Peyer's patch (tissue), 4 donors: ENCODE measurements at regions not wholly inside any gene's neighbourhood (a gene's known extent, or its start where the extent isn't known, plus 50 kb on each side); places are given as distances from the start of the nearest gene placed in this dataset.

ENCODE experiments used
- DNase-seq, 3 donors: peaks; one replicate each; pipeline ENCODE4 v3.0.0-alpha.2; 2017 to 2019
- H3K27ac ChIP-seq, 4 donors: fragments of 200-600 bp; sonication (generic); one replicate each; pipeline ENCODE4 v1.5.1; 2016 to 2019
- H3K27me3 ChIP-seq, 2 donors: fragments of 200-600 bp; sonication (generic); one replicate each; pipeline ENCODE4 v1.5.1; 2019
- H3K36me3 ChIP-seq, 3 donors: fragments of 200-600 bp; sonication (generic); one replicate each; pipeline ENCODE4 v1.5.1; 2016 to 2019
- H3K4me1 ChIP-seq, 4 donors: fragments of 200-600 bp; sonication (generic); one replicate each; pipeline ENCODE4 v1.5.1; 2016 to 2019
- H3K4me3 ChIP-seq, 4 donors: fragments of 200-600 bp; sonication (generic); 1 replicate in 3 of 4; 2 replicates in 1 of 4; pipeline ENCODE4 v1.5.1; 2016 to 2019; ENCODE audit warnings: mild to moderate bottlenecking in 1 of 4
- H3K9me3 ChIP-seq, 4 donors: fragments of 200-600 bp; sonication (generic); one replicate each; pipeline ENCODE4 v1.5.1; 2016 to 2019; ENCODE audit warnings: mild to moderate bottlenecking in 1 of 4
- CTCF ChIP-seq, 6 experiments: fragments of 450-650 bp in 4 of 6; fragments of 200-600 bp in 2 of 6; sonication (generic) in 1 of 6; IDR thresholded peaks; one replicate each; pipeline ENCODE4 v1.5.1; 2017 to 2019; ENCODE audit warnings: antibody characterized with exemption in 6 of 6, mild to moderate bottlenecking in 3 of 6, moderate library complexity in 1 of 6
- POLR2A ChIP-seq, 2 donors: fragments of 450-650 bp; IDR thresholded peaks; one replicate each; pipeline ENCODE4 v1.5.1; 2017; ENCODE audit warnings: antibody characterized with exemption in 2 of 2, mild to moderate bottlenecking in 2 of 2, moderate library complexity in 2 of 2

GRCh38 chr4:34921391-34921790 is 1322.9 kb downstream of the ARAP2 start:
- Histone ChIP-seq H3K36me3 (no peaks in the 10 kb centered on the region), H3K4me1 (no peaks in the 10 kb centered on the region), H3K9me3 (no peaks in the 10 kb centered on the region), H3K27me3 (no peaks in the 10 kb centered on the region), H3K27ac (no peak overlapping the region), H3K4me3 (no peak overlapping the region)
- no peak for TF ChIP-seq POLR2A (IDR thresholded peaks at IDR 0.05)
- no peak for TF ChIP-seq CTCF (IDR thresholded peaks at IDR 0.05)
- no peak for DNase-seq

- TF ChIP-seq POLR2A (IDR thresholded peaks at IDR 0.05) (no peak), CTCF (IDR thresholded peaks at IDR 0.05) (no peak)
- Histone ChIP-seq H3K27me3 (no peaks in the 10 kb centered on the region), H3K4me1 (no peaks in the 10 kb centered on the region), H3K27ac (no peak overlapping the region), H3K36me3 (no peaks in the 10 kb centered on the region), H3K9me3 (no peaks in the 10 kb centered on the region), H3K4me3 (no peak overlapping the region)
- DNase-seq: no peak
These were observed 1322.0 kb downstream of the ARAP2 start for GRCh38 chr4:34922325-34922724.

- Histone ChIP-seq H3K4me3 (no peak overlapping the region), H3K36me3 (no peaks in the 10 kb centered on the region), H3K27me3 (no peaks in the 10 kb centered on the region), H3K27ac (no peak overlapping the region), H3K4me1 (no peaks in the 10 kb centered on the region), H3K9me3 (no peaks in the 10 kb centered on the region)
- TF ChIP-seq POLR2A (IDR thresholded peaks at IDR 0.05) (no peak), CTCF (IDR thresholded peaks at IDR 0.05) (no peak)
- no peak for DNase-seq
These were observed 1311.7 kb downstream of the ARAP2 start for GRCh38 chr4:34932591-34932990.

GRCh38 chr4:34935739-34936138 is 1308.6 kb downstream of the ARAP2 start:
- Histone ChIP-seq H3K27me3 (no peaks in the 10 kb centered on the region), H3K4me1 (no peaks in the 10 kb centered on the region), H3K4me3 (no peak overlapping the region), H3K27ac (no peak overlapping the region), H3K9me3 (peaks cover 0 to 3% (median 0%) of the 10 kb centered on the region in 4 donors), H3K36me3 (no peaks in the 10 kb centered on the region)
- DNase-seq: no peak
- TF ChIP-seq POLR2A (IDR thresholded peaks at IDR 0.05): no peak
- TF ChIP-seq CTCF (IDR thresholded peaks at IDR 0.05): no peak

GRCh38 chr4:34939073-34939472 is 1305.2 kb downstream of the ARAP2 start:
- no peaks in the 10 kb centered on the region for H3K4me1 ChIP-seq
- TF ChIP-seq POLR2A (IDR thresholded peaks at IDR 0.05): no peak
- no peak for TF ChIP-seq CTCF (IDR thresholded peaks at IDR 0.05)
- H3K27me3 ChIP-seq: no peaks in the 10 kb centered on the region
- no peak overlapping the region for H3K4me3 ChIP-seq
- H3K36me3 ChIP-seq: no peaks in the 10 kb centered on the region
- peaks cover 0 to 3% (median 0%) of the 10 kb centered on the region in 4 donors for H3K9me3 ChIP-seq
- H3K27ac ChIP-seq: no peak overlapping the region
- DNase-seq: no peak

- Histone ChIP-seq H3K27me3 (no peaks in the 10 kb centered on the region), H3K4me1 (no peaks in the 10 kb centered on the region), H3K27ac (no peak overlapping the region), H3K36me3 (no peaks in the 10 kb centered on the region), H3K4me3 (no peak overlapping the region), H3K9me3 (peaks cover 0 to 3% (median 0%) of the 10 kb centered on the region in 4 donors)
- no peak for DNase-seq
- TF ChIP-seq POLR2A (IDR thresholded peaks at IDR 0.05) (no peak), CTCF (IDR thresholded peaks at IDR 0.05) (no peak)
These were observed 1300.5 kb downstream of the ARAP2 start for GRCh38 chr4:34943741-34944386.
